Endothelial cell of umbilical vein (primary cell): ENCODE measurements at regions not wholly inside any gene's neighbourhood (a gene's known extent, or its start where the extent isn't known, plus 50 kb on each side); places are given as distances from the start of the nearest gene placed in this dataset.

ENCODE experiments used
- BruUV-seq: library from RNA; stranded (reverse); fragments of 400-500 nt; replicated peaks from 2 replicates; lab custom pipeline; 2021; lab: Mats Ljungman, UMichigan
- CTCF ChIA-PET: fragments of 300-600, 350-600 bp; sonication (Branson Sonifier 250); formaldehyde crosslinking; loops from one replicate; lab custom pipeline; 2021; ENCODE audit warnings: antibody characterized with exemption, inconsistent platforms; lab: Charles Lee
- POLR2A ChIA-PET: fragments of 300-600, 350-600 bp; sonication (Branson Sonifier 250); formaldehyde crosslinking; loops from one replicate; lab custom pipeline; 2021; ENCODE audit warnings: antibody characterized with exemption, inconsistent platforms; lab: Charles Lee
- DNase-seq: peaks from one replicate; pipeline ENCODE4 v3.0.0-alpha.2; 2011; ENCODE audit warnings: low read depth, low spot score
- FAIRE-seq: peaks from 2 replicates; lab custom pipeline; 2011; peaks lifted over from hg19 to GRCh38; lab: Jason Lieb, UNC
- H2AFZ ChIP-seq: 2 replicates; pipeline ENCODE4 v1.6.0; 2012; ENCODE audit warnings: low read depth, low read length, control low read depth, inconsistent platforms
- H3K27ac ChIP-seq: 2 replicates; pipeline ENCODE4 v1.5.1; 2011; ENCODE audit warnings: low read depth, mild to moderate bottlenecking, control low read depth, low read length, moderate library complexity; ENCODE audit not compliant: insufficient read depth
- H3K27me3 ChIP-seq, 2 experiments: 2 replicates each; pipeline versions ENCODE4 v1.6.0 to v1.6.1; 2011; ENCODE audit warnings: low read length in 2 of 2, mixed read lengths in 1 of 2; ENCODE audit not compliant: control insufficient read depth in 2 of 2, insufficient read depth in 2 of 2
- H3K36me3 ChIP-seq, 2 experiments: 2 replicates in 1 of 2; 3 replicates in 1 of 2; pipeline ENCODE4 v1.5.1; 2011; ENCODE audit warnings: low read length in 2 of 2, mild to moderate bottlenecking in 1 of 2, moderate library complexity in 1 of 2; ENCODE audit not compliant: control insufficient read depth in 2 of 2, insufficient read depth in 2 of 2; ENCODE audit errors: extremely low read depth in 1 of 2
- H3K4me1 ChIP-seq: 3 replicates; pipeline ENCODE4 v1.5.1; 2011; ENCODE audit warnings: mild to moderate bottlenecking, low read length; ENCODE audit not compliant: control insufficient read depth, insufficient read depth; ENCODE audit errors: extremely low read depth
- H3K4me2 ChIP-seq: 2 replicates; pipeline ENCODE4 v1.6.1; 2011; ENCODE audit warnings: low read length, control low read depth, mixed read lengths; ENCODE audit not compliant: insufficient read depth
- H3K4me3 ChIP-seq, 3 experiments: fragments of 200-600 bp in 1 of 3; sonication (generic), shearing (Covaris generic) in 1 of 3; replicated peaks in 1 of 3; 2 replicates each; pipeline ENCODE4 v1.5.1; 2011 to 2016; ENCODE audit warnings: control low read depth in 3 of 3, low read length in 3 of 3, mild to moderate bottlenecking in 2 of 3, inconsistent platforms in 1 of 3, low read depth in 1 of 3, moderate library complexity in 1 of 3; ENCODE audit not compliant: insufficient read depth in 1 of 3
- H3K79me2 ChIP-seq: 2 replicates; pipeline ENCODE4 v1.6.0; 2012; ENCODE audit warnings: low read length, inconsistent platforms; ENCODE audit not compliant: control insufficient read depth, insufficient read depth
- H3K9ac ChIP-seq: replicated peaks from 2 replicates; pipeline ENCODE3; 2011; ENCODE audit warnings: low read length, control low read depth; ENCODE audit not compliant: insufficient read depth; ENCODE audit errors: extremely low read depth
- H3K9me1 ChIP-seq: replicated peaks from 3 replicates; pipeline ENCODE4 v1.6.0; 2011; ENCODE audit warnings: mild to moderate bottlenecking, low read length; ENCODE audit not compliant: control insufficient read depth, insufficient read depth; ENCODE audit errors: extremely low read depth
- H3K9me3 ChIP-seq: replicated peaks from 2 replicates; pipeline ENCODE4 v1.5.1; 2012; ENCODE audit warnings: low read length, inconsistent platforms; ENCODE audit not compliant: control insufficient read depth, insufficient read depth
- H4K20me1 ChIP-seq: replicated peaks from 2 replicates; pipeline ENCODE3; 2011; ENCODE audit warnings: mild to moderate bottlenecking, low read length; ENCODE audit not compliant: control insufficient read depth, insufficient read depth; ENCODE audit errors: extremely low read depth
- CTCF ChIP-seq, 2 donors: IDR thresholded peaks; 1 replicate in 1 of 2; 2 replicates in 1 of 2; pipeline ENCODE4 v1.5.1; 2011; ENCODE audit warnings: low read length in 2 of 2, mild to moderate bottlenecking in 2 of 2, moderate library complexity in 2 of 2, control low read depth in 1 of 2, inconsistent platforms in 1 of 2, low read depth in 1 of 2; ENCODE audit not compliant: insufficient read depth in 1 of 2; ENCODE audit errors: extremely low read depth in 1 of 2
- EZH2 ChIP-seq: IDR thresholded peaks from 2 replicates; pipeline ENCODE4 v1.6.1; 2012; ENCODE audit warnings: borderline replicate concordance, low read depth, mild to moderate bottlenecking, moderate library complexity, low read length, inconsistent platforms; ENCODE audit not compliant: severe bottlenecking
- FOS ChIP-seq: IDR thresholded peaks from 2 replicates; pipeline ENCODE4 v1.6.1; 2011; ENCODE audit warnings: mild to moderate bottlenecking, low read length, moderate library complexity, borderline replicate concordance; ENCODE audit not compliant: insufficient read depth
- GATA2 ChIP-seq: IDR thresholded peaks from 2 replicates; pipeline ENCODE4 v1.7.0; 2011; ENCODE audit warnings: low read depth, mild to moderate bottlenecking, moderate library complexity, mixed read lengths, low read length; ENCODE audit not compliant: insufficient read length, insufficient read depth
- JUN ChIP-seq: IDR thresholded peaks from 2 replicates; pipeline ENCODE4 v1.6.1; 2011; ENCODE audit warnings: borderline replicate concordance, low read depth; ENCODE audit not compliant: insufficient read length, insufficient read depth
- MAX ChIP-seq: IDR thresholded peaks from 2 replicates; pipeline ENCODE4 v1.6.1; 2011; ENCODE audit not compliant: insufficient read depth, insufficient read length
- MYC ChIP-seq: IDR thresholded peaks from one replicate; pipeline ENCODE4 v1.6.1; 2011; ENCODE audit warnings: mild to moderate bottlenecking, low read depth, low read length
- POLR2A ChIP-seq: IDR thresholded peaks from 2 replicates; pipeline ENCODE4 v1.6.1; 2012; ENCODE audit warnings: low read depth, mild to moderate bottlenecking, control low read depth, low read length
- POLR2AphosphoS5 ChIP-seq: IDR thresholded peaks from 2 replicates; pipeline ENCODE4 v1.6.1; 2012; ENCODE audit warnings: low read depth, mild to moderate bottlenecking, control low read depth, low read length, moderate library complexity; ENCODE audit not compliant: insufficient read depth
- dilution Hi-C: fragments of 300-500 bp; cut with MboI; formaldehyde crosslinking; loops from one replicate; pipeline ENCODE4 v1.15.0; 2019; ENCODE audit warnings: low sequenced_read_pairs; ENCODE audit not compliant: extremely low pct_ligation_motif_present
- intact Hi-C: fragments of 100-400 bp; cut with micrococcal nuclease; formaldehyde crosslinking; loops from one replicate; pipeline ENCODE4 v1.10.0; 2022

- POLR2A ChIA-PET = no interaction called here
- no peak for TF ChIP-seq JUN
- TF ChIP-seq EZH2 = no peak
- no peak for TF ChIP-seq MYC
- TF ChIP-seq MAX = no peak
- TF ChIP-seq GATA2 = no peak
- no peak for TF ChIP-seq FOS
- no peak for TF ChIP-seq POLR2AphosphoS5
- no peak for TF ChIP-seq CTCF (IDR thresholded peaks at IDR 0.05; ENCODE audit: extremely low read depth in 1 of 2, insufficient read depth in 1 of 2, low read depth in 1 of 2, low read length in 2 of 2)
- no peak for TF ChIP-seq POLR2A
- H4K20me1 ChIP-seq = no peaks in the 10 kb centered on the region
- no peak overlapping the region for H3K9ac ChIP-seq
- H3K27ac ChIP-seq = no peak overlapping the region
- no peak overlapping the region for H3K4me2 ChIP-seq
- H3K79me2 ChIP-seq = no peaks in the 10 kb centered on the region
- H3K4me1 ChIP-seq = no peaks in the 10 kb centered on the region
- CTCF ChIA-PET = no interaction called here
- dilution Hi-C loops (no loop called here), intact Hi-C loops (no loop called here)
- no peaks in the 10 kb centered on the region for H3K9me1 ChIP-seq
- no peaks in the 10 kb centered on the region for H3K27me3 ChIP-seq
- H3K9me3 ChIP-seq = no peaks in the 10 kb centered on the region
- no peaks in the 10 kb centered on the region for H3K36me3 ChIP-seq
- no TSS peak for BruUV-seq
- H3K4me3 ChIP-seq = no peak overlapping the region
- H2AFZ ChIP-seq = no peak overlapping the region
- FAIRE-seq = no peak
- no peak for DNase-seq
Observed at GRCh38 chr7:98771941-98772603, 97.7 kb downstream of the TMEM130 start.
